ENCODE measurements at regions not wholly inside any gene's neighbourhood (a gene's known extent, or its start where the extent isn't known, plus 50 kb on each side); places are given as distances from the start of the nearest gene placed in this dataset.
"Not testable (repeated sequence)": the region's sequence is repeated elsewhere in the genome, so short reads cannot be mapped to it uniquely, and the experiment has no call there.

- 71% methylated on average over 21 of the region's 24 CpGs for WGBS (ENCODE audit: insufficient coverage, low coverage, missing lambda C conversion rate)
- peak; percentile 60; the same call in 1 of the 2 replicates for TF ChIP-seq MTA3 (IDR thresholded peaks at IDR 0.05; ENCODE audit: borderline replicate concordance)
- 0 out of 2 replicates have a peak, but pooled peaks have one; percentile 16 for TF ChIP-seq TRIM28 (IDR thresholded peaks at IDR 0.05)
- peak; percentile 25 for TF ChIP-seq FOS (IDR thresholded peaks at IDR 0.05; ENCODE audit: extremely low read depth, insufficient read length)
- TF ChIP-seq KDM5B (IDR thresholded peaks at IDR 0.05; ENCODE audit: insufficient replicate concordance, low read depth, low read length) = peak; percentile 25
- TF ChIP-seq MEIS2 (IDR thresholded peaks at IDR 0.05; ENCODE audit: partially characterized antibody) = peak; percentile 51
- TF ChIP-seq, protein P1, sequence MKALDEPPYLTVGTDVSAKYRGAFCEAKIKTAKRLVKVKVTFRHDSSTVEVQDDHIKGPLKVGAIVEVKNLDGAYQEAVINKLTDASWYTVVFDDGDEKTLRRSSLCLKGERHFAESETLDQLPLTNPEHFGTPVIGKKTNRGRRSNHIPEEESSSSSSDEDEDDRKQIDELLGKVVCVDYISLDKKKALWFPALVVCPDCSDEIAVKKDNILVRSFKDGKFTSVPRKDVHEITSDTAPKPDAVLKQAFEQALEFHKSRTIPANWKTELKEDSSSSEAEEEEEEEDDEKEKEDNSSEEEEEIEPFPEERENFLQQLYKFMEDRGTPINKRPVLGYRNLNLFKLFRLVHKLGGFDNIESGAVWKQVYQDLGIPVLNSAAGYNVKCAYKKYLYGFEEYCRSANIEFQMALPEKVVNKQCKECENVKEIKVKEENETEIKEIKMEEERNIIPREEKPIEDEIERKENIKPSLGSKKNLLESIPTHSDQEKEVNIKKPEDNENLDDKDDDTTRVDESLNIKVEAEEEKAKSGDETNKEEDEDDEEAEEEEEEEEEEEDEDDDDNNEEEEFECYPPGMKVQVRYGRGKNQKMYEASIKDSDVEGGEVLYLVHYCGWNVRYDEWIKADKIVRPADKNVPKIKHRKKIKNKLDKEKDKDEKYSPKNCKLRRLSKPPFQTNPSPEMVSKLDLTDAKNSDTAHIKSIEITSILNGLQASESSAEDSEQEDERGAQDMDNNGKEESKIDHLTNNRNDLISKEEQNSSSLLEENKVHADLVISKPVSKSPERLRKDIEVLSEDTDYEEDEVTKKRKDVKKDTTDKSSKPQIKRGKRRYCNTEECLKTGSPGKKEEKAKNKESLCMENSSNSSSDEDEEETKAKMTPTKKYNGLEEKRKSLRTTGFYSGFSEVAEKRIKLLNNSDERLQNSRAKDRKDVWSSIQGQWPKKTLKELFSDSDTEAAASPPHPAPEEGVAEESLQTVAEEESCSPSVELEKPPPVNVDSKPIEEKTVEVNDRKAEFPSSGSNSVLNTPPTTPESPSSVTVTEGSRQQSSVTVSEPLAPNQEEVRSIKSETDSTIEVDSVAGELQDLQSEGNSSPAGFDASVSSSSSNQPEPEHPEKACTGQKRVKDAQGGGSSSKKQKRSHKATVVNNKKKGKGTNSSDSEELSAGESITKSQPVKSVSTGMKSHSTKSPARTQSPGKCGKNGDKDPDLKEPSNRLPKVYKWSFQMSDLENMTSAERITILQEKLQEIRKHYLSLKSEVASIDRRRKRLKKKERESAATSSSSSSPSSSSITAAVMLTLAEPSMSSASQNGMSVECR (CRISPR knock-in tag; IDR thresholded peaks at IDR 0.05) = peak; percentile 36; the same call in 1 of the 2 replicates
- TF ChIP-seq ZBTB33 (CRISPR knock-in tag; IDR thresholded peaks at IDR 0.05) = peak; percentile 98
- peak; percentile 89 for TF ChIP-seq POLR2A (conservative IDR thresholded peaks at IDR 0.05)
- TF ChIP-seq SUPT5H (IDR thresholded peaks at IDR 0.05) = peak; percentile 65
- peak; percentile 66 for TF ChIP-seq POLR2G (IDR thresholded peaks at IDR 0.05; ENCODE audit: low read depth, low read length)
- not testable (repeated sequence) for TF ChIP-seq ATF1 (CRISPR knock-in tag; IDR thresholded peaks at IDR 0.05)
- TF ChIP-seq ATF1 (tag; IDR thresholded peaks at IDR 0.05) = 0 out of 2 replicates have a peak, but pooled peaks have one; percentile 8
- peak; percentile 82; the same call in 1 of the 2 replicates for TF ChIP-seq SREBF1 (IDR thresholded peaks at IDR 0.05; ENCODE audit: borderline replicate concordance, low read depth, low read length)
- 0 out of 2 replicates have a peak, but pooled peaks have one; percentile 56 for TF ChIP-seq CC2D1A (IDR thresholded peaks at IDR 0.05)
- TF ChIP-seq THRAP3 (IDR thresholded peaks at IDR 0.05; ENCODE audit: borderline replicate concordance) = peak; percentile 87; the same call in 1 of the 2 replicates
- TF ChIP-seq, protein P2, sequence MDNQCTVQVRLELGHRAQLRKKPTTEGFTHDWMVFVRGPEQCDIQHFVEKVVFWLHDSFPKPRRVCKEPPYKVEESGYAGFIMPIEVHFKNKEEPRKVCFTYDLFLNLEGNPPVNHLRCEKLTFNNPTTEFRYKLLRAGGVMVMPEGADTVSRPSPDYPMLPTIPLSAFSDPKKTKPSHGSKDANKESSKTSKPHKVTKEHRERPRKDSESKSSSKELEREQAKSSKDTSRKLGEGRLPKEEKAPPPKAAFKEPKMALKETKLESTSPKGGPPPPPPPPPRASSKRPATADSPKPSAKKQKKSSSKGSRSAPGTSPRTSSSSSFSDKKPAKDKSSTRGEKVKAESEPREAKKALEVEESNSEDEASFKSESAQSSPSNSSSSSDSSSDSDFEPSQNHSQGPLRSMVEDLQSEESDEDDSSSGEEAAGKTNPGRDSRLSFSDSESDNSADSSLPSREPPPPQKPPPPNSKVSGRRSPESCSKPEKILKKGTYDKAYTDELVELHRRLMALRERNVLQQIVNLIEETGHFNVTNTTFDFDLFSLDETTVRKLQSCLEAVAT (IDR thresholded peaks at IDR 0.05) = peak in 1 of 2 experiments; percentile 63; a peak in 1 of 4 replicates
Measured at GRCh38 chr6:43998592-43999243, 128.5 kb downstream of the MRPL14 start.

More at GRCh38 chr6:43998592-43999243, 128.5 kb downstream of the MRPL14 start:
- H3K9me1 ChIP-seq (ENCODE audit: control insufficient read depth, insufficient read depth, low read length); CTCF ChIA-PET (ENCODE audit: low intra/inter-chr PET ratio); in situ Hi-C loops (cut with MboI); H2AFZ ChIP-seq (ENCODE audit: low read depth, low read length); H3K9ac ChIP-seq (ENCODE audit: insufficient read depth in 1 of 2, low read depth in 2 of 2, low read length in 2 of 2); DNase-seq (ENCODE audit: extremely low read depth in 1 of 4, low spot score in 3 of 4); H3K4me2 ChIP-seq (ENCODE audit: insufficient read depth, low read length); intact Hi-C loops (cut with micrococcal nuclease); H3K9me3 ChIP-seq (replicated peaks; ENCODE audit: control insufficient read depth, insufficient read depth, low read depth, low read length); H3K36me3 ChIP-seq (ENCODE audit: control insufficient read depth, insufficient read depth, low read length); ATAC-seq; H3K27me3 ChIP-seq (ENCODE audit: control insufficient read depth in 2 of 2, insufficient read depth in 2 of 2, low read length in 2 of 2); H3K79me2 ChIP-seq (ENCODE audit: control insufficient read depth, insufficient read depth, low read length); H3K27ac ChIP-seq (ENCODE audit: extremely low read depth, low read depth, low read length); H4K20me1 ChIP-seq (replicated peaks; ENCODE audit: control insufficient read depth, insufficient read depth, low read length); H3K4me3 ChIP-seq: not testable (repeated sequence)
- peak; percentile 49 for FAIRE-seq
- POLR2A ChIA-PET = interaction anchor here (0.6 to 1.2 kb wide), 2 partner anchors 224 to 254 kb away, joined by 3 to 5 read pairs; no protein-coding TSS in a partner anchor
- H3K4me1 ChIP-seq (replicated peaks in 1 of 2; ENCODE audit: control insufficient read depth in 2 of 2, insufficient read depth in 2 of 2, low read length in 2 of 2) = peaks cover 28 to 32% of the 10 kb centered on the region in 2 experiments
- BruUV-seq (replicated peaks) = TSS peak; percentile 99

Measured in K562 (cell line).